Fibroblast of lung (primary cell): ENCODE measurements at regions not wholly inside any gene's neighbourhood (a gene's known extent, or its start where the extent isn't known, plus 50 kb on each side); places are given as distances from the start of the nearest gene placed in this dataset.

Experiments
- DNase-seq, 2 donors: peaks; one replicate each; pipeline versions ENCODE4 v3.0.0 to v3.0.0-alpha.2; 2010; ENCODE audit warnings: low read depth in 2 of 2
- H2AFZ ChIP-seq: 2 replicates; pipeline ENCODE4 v1.5.1; 2012; ENCODE audit warnings: low read length, control low read depth, inconsistent platforms
- H3K27ac ChIP-seq: 2 replicates; pipeline ENCODE4 v1.5.1; 2011; ENCODE audit warnings: low read length, control low read depth; ENCODE audit not compliant: insufficient read depth
- H3K27me3 ChIP-seq: 2 replicates; pipeline ENCODE4 v1.5.1; 2011; ENCODE audit warnings: mild to moderate bottlenecking, low read length; ENCODE audit not compliant: control insufficient read depth, insufficient read depth
- H3K36me3 ChIP-seq: 2 replicates; pipeline ENCODE4 v1.5.1; 2011; ENCODE audit warnings: low read length; ENCODE audit not compliant: control insufficient read depth, insufficient read depth
- H3K4me1 ChIP-seq: 2 replicates; pipeline ENCODE4 v1.5.1; 2011; ENCODE audit warnings: low read length; ENCODE audit not compliant: control insufficient read depth, insufficient read depth; ENCODE audit errors: extremely low read depth
- H3K4me2 ChIP-seq: 2 replicates; pipeline ENCODE4 v1.5.1; 2011; ENCODE audit warnings: low read length, control low read depth; ENCODE audit not compliant: insufficient read depth; ENCODE audit errors: extremely low read depth
- H3K4me3 ChIP-seq, 4 experiments: fragments of 200-600 bp in 1 of 4; sonication (generic) in 1 of 4; replicated peaks in 1 of 4; 2 replicates each; pipeline ENCODE4 v1.5.1; 2011 to 2016; ENCODE audit warnings: low read length in 4 of 4, low read depth in 3 of 4, mild to moderate bottlenecking in 3 of 4, control low read depth in 2 of 4, inconsistent platforms in 1 of 4, mixed read lengths in 1 of 4; ENCODE audit not compliant: insufficient read depth in 1 of 4; ENCODE audit errors: control extremely low read depth in 1 of 4
- H3K79me2 ChIP-seq: 2 replicates; pipeline ENCODE4 v1.5.1; 2012; ENCODE audit warnings: mild to moderate bottlenecking, low read length, inconsistent platforms; ENCODE audit not compliant: control insufficient read depth, insufficient read depth
- H3K9ac ChIP-seq: 2 replicates; pipeline ENCODE4 v1.5.1; 2011; ENCODE audit warnings: mild to moderate bottlenecking, low read length, control low read depth; ENCODE audit not compliant: insufficient read depth
- H3K9me3 ChIP-seq: 2 replicates; pipeline ENCODE4 v1.5.1; 2012; ENCODE audit warnings: low read depth, low read length; ENCODE audit not compliant: control insufficient read depth, insufficient read depth
- H4K20me1 ChIP-seq: 2 replicates; pipeline ENCODE4 v1.5.1; 2011; ENCODE audit warnings: low read length; ENCODE audit not compliant: control insufficient read depth, insufficient read depth; ENCODE audit errors: extremely low read depth
- EZH2 ChIP-seq: IDR thresholded peaks from 2 replicates; pipeline ENCODE4 v1.5.1; 2012; ENCODE audit warnings: low read length, control low read depth, mild to moderate bottlenecking; ENCODE audit errors: missing control alignments
- TF ChIP-seq, protein P1 (sequence below), 2 donors: IDR thresholded peaks in 1 of 2; conservative IDR thresholded peaks in 1 of 2; 1 replicate in 1 of 2; 2 replicates in 1 of 2; pipeline ENCODE4 v1.5.1; 2011 to 2012; ENCODE audit warnings: low read length in 2 of 2, control low read depth in 1 of 2, inconsistent platforms in 1 of 2, low read depth in 1 of 2, mild to moderate bottlenecking in 1 of 2

DNA sequence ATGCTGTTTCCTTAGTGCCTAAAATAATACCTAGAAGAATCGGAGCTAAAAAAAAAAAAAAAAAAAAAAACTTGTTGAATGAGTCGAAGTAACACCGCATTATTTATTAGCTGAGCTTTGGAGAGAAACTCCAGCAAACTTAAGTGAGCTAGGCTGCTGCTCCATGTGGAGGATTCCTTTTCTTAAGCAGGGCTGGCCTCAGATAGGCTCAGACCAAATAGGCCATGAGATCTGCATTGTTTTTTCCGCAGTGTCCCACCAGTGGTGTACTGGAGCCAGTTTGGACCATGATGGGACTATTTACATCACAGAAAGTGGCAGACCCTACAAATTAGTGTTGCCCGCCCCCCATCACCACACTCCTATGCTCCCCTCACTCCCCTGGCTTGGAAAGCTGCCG is 341.4 kb downstream of the DTWD2 start:
- Histone ChIP-seq H3K36me3 (no peaks in the 10 kb centered on the region), H3K27ac (no peak overlapping the region), H3K79me2 (no peaks in the 10 kb centered on the region), H3K4me2 (no peak overlapping the region), H3K9me3 (no peaks in the 10 kb centered on the region), H3K27me3 (no peaks in the 10 kb centered on the region), H3K9ac (no peak overlapping the region), H2AFZ (no peak overlapping the region), H3K4me3 (no peak overlapping the region), H4K20me1 (no peaks in the 10 kb centered on the region), H3K4me1 (no peaks in the 10 kb centered on the region)
- no peak for TF ChIP-seq EZH2
- TF ChIP-seq, protein P1, sequence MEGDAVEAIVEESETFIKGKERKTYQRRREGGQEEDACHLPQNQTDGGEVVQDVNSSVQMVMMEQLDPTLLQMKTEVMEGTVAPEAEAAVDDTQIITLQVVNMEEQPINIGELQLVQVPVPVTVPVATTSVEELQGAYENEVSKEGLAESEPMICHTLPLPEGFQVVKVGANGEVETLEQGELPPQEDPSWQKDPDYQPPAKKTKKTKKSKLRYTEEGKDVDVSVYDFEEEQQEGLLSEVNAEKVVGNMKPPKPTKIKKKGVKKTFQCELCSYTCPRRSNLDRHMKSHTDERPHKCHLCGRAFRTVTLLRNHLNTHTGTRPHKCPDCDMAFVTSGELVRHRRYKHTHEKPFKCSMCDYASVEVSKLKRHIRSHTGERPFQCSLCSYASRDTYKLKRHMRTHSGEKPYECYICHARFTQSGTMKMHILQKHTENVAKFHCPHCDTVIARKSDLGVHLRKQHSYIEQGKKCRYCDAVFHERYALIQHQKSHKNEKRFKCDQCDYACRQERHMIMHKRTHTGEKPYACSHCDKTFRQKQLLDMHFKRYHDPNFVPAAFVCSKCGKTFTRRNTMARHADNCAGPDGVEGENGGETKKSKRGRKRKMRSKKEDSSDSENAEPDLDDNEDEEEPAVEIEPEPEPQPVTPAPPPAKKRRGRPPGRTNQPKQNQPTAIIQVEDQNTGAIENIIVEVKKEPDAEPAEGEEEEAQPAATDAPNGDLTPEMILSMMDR (conservative IDR thresholded peaks at IDR 0.05 in 1 of 2, IDR thresholded peaks at IDR 0.05 in 1 of 2; ENCODE audit: low read depth in 1 of 2, low read length in 2 of 2): no peak
- no peak for DNase-seq

DNA sequence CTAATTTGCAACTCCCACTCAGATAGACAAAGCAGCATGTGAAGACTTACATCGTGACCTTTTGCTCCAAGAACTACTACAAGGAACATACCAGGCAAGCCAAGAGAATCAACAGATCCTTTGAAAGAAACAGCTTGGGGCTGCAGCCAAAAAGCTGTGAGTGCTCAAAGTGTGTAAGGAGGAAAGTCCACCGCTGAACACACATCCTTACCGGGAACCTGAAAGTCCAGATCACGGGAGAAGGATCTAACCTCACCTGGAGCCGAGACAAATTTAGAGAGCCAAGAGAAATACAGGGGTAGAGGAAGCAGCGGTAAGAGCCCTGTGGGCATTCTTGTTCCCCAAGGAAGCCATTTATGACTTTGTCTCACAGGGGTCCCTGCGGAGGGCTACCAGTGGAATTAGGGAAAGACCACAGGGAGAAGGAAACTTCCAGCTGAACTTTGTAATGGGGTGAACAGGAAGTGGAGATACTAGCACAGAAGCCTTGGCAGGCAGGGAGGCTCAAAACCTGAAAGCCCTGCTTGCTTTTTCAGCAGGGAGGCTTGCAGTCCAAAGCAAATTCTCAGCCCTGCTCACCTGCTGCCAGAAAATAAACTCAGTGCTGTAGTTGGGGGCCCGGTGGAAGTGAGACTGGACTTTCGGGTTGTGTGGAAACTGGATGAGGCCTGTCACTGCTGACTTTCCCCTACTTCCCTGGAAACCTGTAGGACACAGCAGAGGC is 350.2 kb downstream of the DTWD2 start:
- H3K27me3 ChIP-seq: no peaks in the 10 kb centered on the region
- H3K36me3 ChIP-seq: no peaks in the 10 kb centered on the region
- TF ChIP-seq, protein P1 (conservative IDR thresholded peaks at IDR 0.05 in 1 of 2, IDR thresholded peaks at IDR 0.05 in 1 of 2; ENCODE audit: low read depth in 1 of 2, low read length in 2 of 2): no peak
- TF ChIP-seq EZH2: no peak
- H3K9ac ChIP-seq: no peak overlapping the region
- DNase-seq: no peak
- H3K79me2 ChIP-seq: no peaks in the 10 kb centered on the region
- no peak overlapping the region for H2AFZ ChIP-seq
- H3K4me3 ChIP-seq: no peak overlapping the region
- H3K4me2 ChIP-seq: no peak overlapping the region
- no peak overlapping the region for H3K27ac ChIP-seq
- no peaks in the 10 kb centered on the region for H3K9me3 ChIP-seq
- no peaks in the 10 kb centered on the region for H3K4me1 ChIP-seq
- no peaks in the 10 kb centered on the region for H4K20me1 ChIP-seq

DNA sequence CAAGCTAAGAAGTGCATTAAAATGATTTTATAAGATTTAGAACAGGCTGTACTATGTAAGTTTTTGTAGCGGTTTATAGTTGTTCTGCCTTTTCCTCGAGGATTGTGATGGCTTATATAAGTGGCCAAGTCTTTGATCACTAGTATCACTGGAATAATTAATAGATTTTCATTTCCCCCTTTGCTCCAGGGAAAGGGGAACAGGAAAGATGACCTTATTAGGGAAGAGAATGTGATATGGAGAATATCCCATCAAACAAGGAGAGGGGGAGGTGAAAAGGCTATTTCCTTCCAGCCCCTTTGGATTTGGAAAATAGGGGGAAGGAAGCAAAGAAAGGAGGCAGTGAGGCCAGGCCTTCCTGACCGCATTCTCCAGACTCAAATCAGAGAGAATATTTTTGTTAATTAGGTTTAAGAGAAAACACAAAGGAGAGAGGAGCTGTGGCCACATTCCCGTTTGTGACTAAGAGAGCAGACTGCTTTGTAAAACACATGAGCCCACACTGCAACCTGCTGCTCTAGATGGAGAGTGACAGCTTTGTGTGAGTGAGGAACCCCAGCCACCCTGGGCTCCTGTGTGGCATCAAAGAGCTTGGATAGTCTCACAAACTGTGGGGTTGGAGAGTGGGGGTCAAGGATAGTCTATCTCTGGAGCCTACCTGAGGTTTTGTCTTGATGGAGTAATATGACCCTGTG is 359.5 kb downstream of the DTWD2 start:
- Histone ChIP-seq H4K20me1 (no peaks in the 10 kb centered on the region), H3K36me3 (no peaks in the 10 kb centered on the region), H3K27me3 (no peaks in the 10 kb centered on the region), H2AFZ (no peak overlapping the region), H3K9me3 (no peaks in the 10 kb centered on the region), H3K79me2 (no peaks in the 10 kb centered on the region), H3K4me1 (no peaks in the 10 kb centered on the region), H3K4me3 (no peak overlapping the region), H3K27ac (no peak overlapping the region), H3K4me2 (no peak overlapping the region), H3K9ac (no peak overlapping the region)
- no peak for TF ChIP-seq EZH2
- TF ChIP-seq, protein P1 (conservative IDR thresholded peaks at IDR 0.05 in 1 of 2, IDR thresholded peaks at IDR 0.05 in 1 of 2; ENCODE audit: low read depth in 1 of 2, low read length in 2 of 2): no peak
- no peak for DNase-seq
